Lung (tissue), 11 donors: ENCODE measurements at regions not wholly inside any gene's neighbourhood (a gene's known extent, or its start where the extent isn't known, plus 50 kb on each side); places are given as distances from the start of the nearest gene placed in this dataset.

Source experiments
- ATAC-seq: fragments of 200-7000 bp; cut with Tn5 transposase; one replicate; pipeline ENCODE4 v1.9.1; 2020; ENCODE audit warnings: moderate number of reproducible peaks; ENCODE audit not compliant: insufficient read depth, low FRiP score
- DNase-seq, 3 donors: peaks; one replicate each; pipeline ENCODE4 v3.0.0-alpha.2; 2013 to 2017
- H3K27ac ChIP-seq, 2 donors: one replicate each; pipeline ENCODE4 v1.5.1; 2013; ENCODE audit warnings: mild to moderate bottlenecking in 2 of 2, moderate library complexity in 2 of 2, control low read depth in 1 of 2, inconsistent platforms in 1 of 2, low read depth in 1 of 2, low read length in 1 of 2
- H3K27me3 ChIP-seq, 3 donors: one replicate each; pipeline ENCODE4 v1.5.1; 2013; ENCODE audit warnings: low read length in 2 of 3; ENCODE audit not compliant: control insufficient read depth in 3 of 3, insufficient read depth in 3 of 3
- H3K36me3 ChIP-seq, 4 donors: one replicate each; pipeline ENCODE4 v1.5.1; 2013; ENCODE audit warnings: low read length in 4 of 4, mild to moderate bottlenecking in 1 of 4, moderate library complexity in 1 of 4; ENCODE audit not compliant: control insufficient read depth in 4 of 4, insufficient read depth in 4 of 4
- H3K4me1 ChIP-seq, 5 donors: one replicate each; pipeline ENCODE4 v1.5.1; 2013; ENCODE audit warnings: low read length in 5 of 5, mild to moderate bottlenecking in 2 of 5, moderate library complexity in 1 of 5; ENCODE audit not compliant: control insufficient read depth in 5 of 5, insufficient read depth in 5 of 5
- H3K4me3 ChIP-seq: one replicate; pipeline ENCODE4 v1.5.1; 2013; ENCODE audit warnings: mild to moderate bottlenecking, control low read depth, moderate library complexity
- H3K9ac ChIP-seq, 2 donors: one replicate each; pipeline ENCODE4 v1.5.1; 2013; ENCODE audit warnings: low read length in 2 of 2, control low read depth in 1 of 2; ENCODE audit not compliant: insufficient read depth in 1 of 2
- H3K9me3 ChIP-seq, 4 donors: one replicate each; pipeline ENCODE4 v1.5.1; 2013; ENCODE audit warnings: low read length in 3 of 4, mild to moderate bottlenecking in 1 of 4, moderate library complexity in 1 of 4; ENCODE audit not compliant: control insufficient read depth in 4 of 4, insufficient read depth in 3 of 4
- CTCF ChIP-seq: IDR thresholded peaks from 2 replicates; pipeline ENCODE4 v1.5.1; 2012; ENCODE audit warnings: mild to moderate bottlenecking; ENCODE audit errors: control extremely low read depth, extremely low read depth
- WGBS, 2 donors: extraction: QIAGEN DNeasy Blood & Tissue Kit; methylation state at CpG; one replicate each; pipeline ENCODE4 v1.1.7; 2013; 5-methylcytosine and 5-hydroxymethylcytosine counted together
- donor health status: control.
- donor health status: control.
- donor health status: Bipolar disorder and iron deficiency.
- donor health status: healthy.
- donor health status: DM: yes; HTN: yes; CAD: no.

- WGBS, 2 donors, result 87 to 91% methylated on average over 6 of the region's 6 CpGs
- Histone ChIP-seq H3K9me3 (no peaks in the 10 kb centered on the region), H3K4me3 (no peak overlapping the region), H3K27me3 (no peaks in the 10 kb centered on the region), H3K4me1 (no peaks in the 10 kb centered on the region), H3K36me3 (no peaks in the 10 kb centered on the region), H3K9ac (no peak overlapping the region), H3K27ac (no peak overlapping the region)
- DNase-seq (no peak), ATAC-seq (no peak)
- no peak for TF ChIP-seq CTCF
These were observed 210.0 kb downstream of the ASMT start for GRCh38 chrX:1824855-1825254.

- Histone ChIP-seq H3K36me3 (no peaks in the 10 kb centered on the region), H3K9me3 (peaks cover 0 to 6% (median 2%) of the 10 kb centered on the region in 4 donors), H3K4me1 (no peaks in the 10 kb centered on the region), H3K4me3 (no peak overlapping the region), H3K27me3 (no peaks in the 10 kb centered on the region), H3K9ac (no peak overlapping the region), H3K27ac (no peak overlapping the region)
- ATAC-seq, result no peak
- DNase-seq, result no peak
- WGBS, 2 donors, result 87 to 93% methylated on average over 15 of the region's 15 CpGs
- no peak for TF ChIP-seq CTCF
These were observed 218.9 kb downstream of the ASMT start for GRCh38 chrX:1833656-1834360.

- H3K27ac ChIP-seq, result no peak overlapping the region
- H3K4me1 ChIP-seq, result no peaks in the 10 kb centered on the region
- DNase-seq, result no peak
- peaks cover 0 to 6% (median 2%) of the 10 kb centered on the region in 4 donors for H3K9me3 ChIP-seq
- 47 to 50% methylated on average over 4 of the region's 4 CpGs for WGBS, 2 donors
- no peak for ATAC-seq
- H3K4me3 ChIP-seq, result no peak overlapping the region
- no peak overlapping the region for H3K9ac ChIP-seq
- H3K27me3 ChIP-seq, result no peaks in the 10 kb centered on the region
- no peaks in the 10 kb centered on the region for H3K36me3 ChIP-seq
- TF ChIP-seq CTCF, result no peak
These were observed 220.2 kb downstream of the ASMT start for GRCh38 chrX:1835056-1835455.

GRCh38 chrX:1836683-1837082, 221.8 kb downstream of the ASMT start:
- Histone ChIP-seq H3K4me1 (no peaks in the 10 kb centered on the region), H3K27ac (no peak overlapping the region), H3K27me3 (no peaks in the 10 kb centered on the region), H3K9me3 (peaks cover 0 to 9% (median 2%) of the 10 kb centered on the region in 4 donors), H3K36me3 (no peaks in the 10 kb centered on the region), H3K4me3 (no peak overlapping the region), H3K9ac (no peak overlapping the region)
- 88 to 93% methylated on average over 6 of the region's 6 CpGs for WGBS, 2 donors
- TF ChIP-seq CTCF, result no peak
- DNase-seq, result no peak
- ATAC-seq, result no peak
